Endothelial cell (in vitro differentiated cells): ENCODE measurements at regions not wholly inside any gene's neighbourhood (a gene's known extent, or its start where the extent isn't known, plus 50 kb on each side); places are given as distances from the start of the nearest gene placed in this dataset.

ENCODE experiments used
- DNase-seq: peaks from one replicate; pipeline ENCODE4 v3.0.0; 2021; ENCODE audit warnings: low spot score
- H3K27ac Mint-ChIP-seq: one replicate; pipeline ENCODE4 v1.8.0; 2021; ENCODE audit warnings: mixed read lengths, inconsistent platforms; ENCODE audit not compliant: unreplicated experiment
- H3K27me3 Mint-ChIP-seq: one replicate; pipeline ENCODE4 v1.8.0; 2021; ENCODE audit warnings: mild to moderate bottlenecking, moderate library complexity, mixed read lengths, inconsistent platforms; ENCODE audit not compliant: unreplicated experiment
- H3K36me3 Mint-ChIP-seq: one replicate; pipeline ENCODE4 v1.8.0; 2021; ENCODE audit warnings: mild to moderate bottlenecking, low read depth, mixed read lengths, inconsistent platforms; ENCODE audit not compliant: unreplicated experiment
- H3K4me1 Mint-ChIP-seq: one replicate; pipeline ENCODE4 v1.8.0; 2021; ENCODE audit warnings: mild to moderate bottlenecking, mixed read lengths, inconsistent platforms; ENCODE audit not compliant: unreplicated experiment
- H3K4me3 Mint-ChIP-seq: one replicate; pipeline ENCODE4 v1.8.0; 2021; ENCODE audit warnings: mild to moderate bottlenecking, mixed read lengths, inconsistent platforms; ENCODE audit not compliant: unreplicated experiment
- H3K9me3 Mint-ChIP-seq: one replicate; pipeline ENCODE4 v1.8.0; 2021; ENCODE audit warnings: mixed read lengths, inconsistent platforms; ENCODE audit not compliant: unreplicated experiment
- TF ChIP-seq, protein P1 (sequence below): fragments of 200-600 bp; sonication (generic); IDR thresholded peaks from one replicate; pipeline ENCODE4 v1.5.0; 2021; ENCODE audit warnings: antibody characterized with exemption; ENCODE audit not compliant: unreplicated experiment

- H3K27ac Mint-ChIP-seq = no peak overlapping the region
- no peaks in the 10 kb centered on the region for H3K36me3 Mint-ChIP-seq
- H3K4me3 Mint-ChIP-seq = no peak overlapping the region
- H3K9me3 Mint-ChIP-seq = no peaks in the 10 kb centered on the region
- TF ChIP-seq, protein P1, sequence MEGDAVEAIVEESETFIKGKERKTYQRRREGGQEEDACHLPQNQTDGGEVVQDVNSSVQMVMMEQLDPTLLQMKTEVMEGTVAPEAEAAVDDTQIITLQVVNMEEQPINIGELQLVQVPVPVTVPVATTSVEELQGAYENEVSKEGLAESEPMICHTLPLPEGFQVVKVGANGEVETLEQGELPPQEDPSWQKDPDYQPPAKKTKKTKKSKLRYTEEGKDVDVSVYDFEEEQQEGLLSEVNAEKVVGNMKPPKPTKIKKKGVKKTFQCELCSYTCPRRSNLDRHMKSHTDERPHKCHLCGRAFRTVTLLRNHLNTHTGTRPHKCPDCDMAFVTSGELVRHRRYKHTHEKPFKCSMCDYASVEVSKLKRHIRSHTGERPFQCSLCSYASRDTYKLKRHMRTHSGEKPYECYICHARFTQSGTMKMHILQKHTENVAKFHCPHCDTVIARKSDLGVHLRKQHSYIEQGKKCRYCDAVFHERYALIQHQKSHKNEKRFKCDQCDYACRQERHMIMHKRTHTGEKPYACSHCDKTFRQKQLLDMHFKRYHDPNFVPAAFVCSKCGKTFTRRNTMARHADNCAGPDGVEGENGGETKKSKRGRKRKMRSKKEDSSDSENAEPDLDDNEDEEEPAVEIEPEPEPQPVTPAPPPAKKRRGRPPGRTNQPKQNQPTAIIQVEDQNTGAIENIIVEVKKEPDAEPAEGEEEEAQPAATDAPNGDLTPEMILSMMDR = no peak
- no peak for DNase-seq
- H3K27me3 Mint-ChIP-seq = no peaks in the 10 kb centered on the region
- H3K4me1 Mint-ChIP-seq = peaks cover 5% of the 10 kb centered on the region
These were observed 609.8 kb downstream of the ZNF674 start for GRCh38 chrX:45935408-45935807.

DNA sequence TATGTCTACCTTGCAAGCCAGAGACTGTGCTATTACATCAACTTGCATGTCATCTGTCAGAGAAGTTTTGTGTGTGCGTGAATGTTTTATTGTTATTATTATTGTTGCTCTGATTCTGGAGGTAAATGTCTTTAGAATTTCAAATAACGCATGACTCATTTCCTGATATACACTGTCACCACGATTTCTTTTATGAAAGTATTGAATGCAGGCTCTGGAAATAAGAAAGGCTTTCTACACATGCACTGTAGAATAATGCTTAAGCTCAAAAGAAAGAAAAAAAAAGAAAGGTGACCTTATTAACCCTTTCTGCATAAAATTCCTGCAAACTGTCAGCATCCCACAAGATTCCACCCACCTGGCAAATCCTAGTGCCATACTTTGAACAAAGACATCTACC lies 632.9 kb downstream of the ZNF674 start:
- peaks cover 5% of the 10 kb centered on the region for H3K4me1 Mint-ChIP-seq
- TF ChIP-seq, protein P1 = no peak
- H3K9me3 Mint-ChIP-seq = no peaks in the 10 kb centered on the region
- no peaks in the 10 kb centered on the region for H3K36me3 Mint-ChIP-seq
- H3K27me3 Mint-ChIP-seq = peaks cover 3% of the 10 kb centered on the region
- no peak overlapping the region for H3K4me3 Mint-ChIP-seq
- no peak for DNase-seq
- H3K27ac Mint-ChIP-seq = no peak overlapping the region

GRCh38 chrX:45907786-45908185 lies 637.4 kb downstream of the ZNF674 start:
- H3K4me1 Mint-ChIP-seq = peaks cover 12% of the 10 kb centered on the region
- peaks cover 1% of the 10 kb centered on the region for H3K27me3 Mint-ChIP-seq
- H3K27ac Mint-ChIP-seq = no peak overlapping the region
- DNase-seq = no peak
- H3K9me3 Mint-ChIP-seq = no peaks in the 10 kb centered on the region
- TF ChIP-seq, protein P1 = no peak
- no peaks in the 10 kb centered on the region for H3K36me3 Mint-ChIP-seq
- no peak overlapping the region for H3K4me3 Mint-ChIP-seq

DNA sequence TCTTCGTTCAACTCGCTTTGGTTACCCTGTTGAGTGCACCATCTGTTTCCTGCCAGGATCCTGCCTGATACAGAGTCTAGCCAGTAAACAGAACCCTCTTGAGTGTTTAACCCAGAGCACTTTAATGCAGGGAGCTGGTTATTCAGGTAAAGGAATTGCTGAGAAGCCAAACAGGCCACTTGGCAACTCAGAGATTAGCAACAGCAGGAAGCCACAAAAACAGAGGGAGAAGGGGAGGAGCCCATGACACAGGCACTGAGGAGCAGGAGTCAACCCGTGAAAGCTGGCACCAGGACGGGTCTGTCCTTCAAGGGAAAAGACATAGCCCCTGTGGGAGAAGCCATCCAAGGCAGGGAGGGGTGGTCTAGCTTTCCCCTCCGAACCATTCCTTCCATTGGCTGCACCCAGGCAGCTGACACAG lies 641.4 kb downstream of the ZNF674 start:
- no peak overlapping the region for H3K4me3 Mint-ChIP-seq
- TF ChIP-seq, protein P1 = no peak
- peak overlapping the region; percentile 89 for H3K27ac Mint-ChIP-seq
- no peaks in the 10 kb centered on the region for H3K9me3 Mint-ChIP-seq
- peaks cover 4% of the 10 kb centered on the region for H3K27me3 Mint-ChIP-seq
- peaks cover 12% of the 10 kb centered on the region for H3K4me1 Mint-ChIP-seq
- no peaks in the 10 kb centered on the region for H3K36me3 Mint-ChIP-seq
- DNase-seq = peak; percentile 5

DNA sequence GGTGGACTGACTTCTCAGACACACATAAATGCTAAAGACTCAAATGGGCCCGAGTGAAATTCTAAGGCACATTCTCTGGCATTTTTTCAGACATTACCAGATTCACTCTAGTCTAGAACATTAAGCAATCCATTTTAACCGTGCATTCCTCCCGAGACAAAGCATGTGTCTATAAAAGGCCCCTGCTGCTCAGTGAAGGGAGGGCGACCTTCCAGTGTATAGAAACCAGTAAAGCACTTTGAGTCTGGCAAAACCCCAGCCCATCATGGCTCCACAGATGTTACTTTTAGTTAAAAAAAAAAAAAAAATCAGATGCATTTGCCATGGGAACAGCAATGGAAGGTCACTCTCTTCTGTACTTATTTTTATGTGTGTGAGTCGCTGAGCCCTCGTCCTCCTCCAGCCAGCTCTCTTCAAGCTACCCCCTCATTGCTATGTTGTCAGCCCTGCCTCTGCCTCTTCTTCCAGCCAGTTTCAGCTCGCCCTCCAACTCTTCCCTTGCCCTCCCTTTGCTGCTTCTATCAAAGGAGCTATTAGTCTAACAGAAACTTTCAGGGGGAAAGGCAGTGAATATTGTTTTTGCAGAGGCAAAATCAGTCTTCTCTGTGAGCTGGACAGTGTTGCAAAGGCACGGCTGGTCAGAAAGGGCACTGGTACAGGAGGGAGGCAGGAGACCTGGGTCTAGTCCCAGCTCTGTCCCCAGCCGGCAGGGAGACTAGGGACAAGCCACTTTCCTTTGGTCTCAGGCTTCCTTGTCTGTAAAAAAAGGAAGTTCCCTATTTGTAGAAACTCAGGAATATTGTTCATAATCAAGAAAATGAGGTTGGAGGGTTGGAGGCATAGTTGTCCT lies 644.2 kb downstream of the ZNF674 start:
- Mint-ChIP-seq H3K9me3 (no peaks in the 10 kb centered on the region), H3K27me3 (peaks cover 4% of the 10 kb centered on the region), H3K36me3 (no peaks in the 10 kb centered on the region), H3K4me3 (no peak overlapping the region), H3K4me1 (peaks cover 8% of the 10 kb centered on the region), H3K27ac (no peak overlapping the region)
- no peak for DNase-seq
- TF ChIP-seq, protein P1 = no peak
